NOMO-1 treated with DMSO at 0.1 percent for 48 hours (cell line): ENCODE measurements at regions not wholly inside any gene's neighbourhood (a gene's known extent, or its start where the extent isn't known, plus 50 kb on each side); places are given as distances from the start of the nearest gene placed in this dataset.

Experiments
- DNase-seq: peaks from one replicate; lab custom pipeline; 2025; ENCODE audit not compliant: unreplicated experiment; lab: John Stamatoyannopoulos, UW

DNA sequence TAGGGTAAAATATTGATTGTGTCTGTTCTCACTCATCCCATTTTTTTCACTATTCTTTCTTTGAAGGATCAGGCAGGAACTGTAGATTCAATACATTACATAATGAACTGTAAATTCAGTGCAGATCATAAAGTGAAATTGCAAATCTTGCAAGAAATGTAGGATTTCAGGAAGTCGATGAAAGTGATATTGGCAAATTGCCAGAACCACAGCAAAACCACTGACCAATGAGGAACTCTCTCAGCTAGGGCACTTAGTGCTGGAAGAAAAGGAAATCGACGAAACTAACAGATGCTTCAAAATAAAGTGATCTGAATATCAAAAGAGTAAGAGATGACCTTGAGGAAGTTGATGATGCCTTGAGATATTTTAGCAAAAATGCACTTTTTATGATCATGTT lies 157.6 kb downstream of the AACS start:
- peak; percentile 92 for DNase-seq

DNA sequence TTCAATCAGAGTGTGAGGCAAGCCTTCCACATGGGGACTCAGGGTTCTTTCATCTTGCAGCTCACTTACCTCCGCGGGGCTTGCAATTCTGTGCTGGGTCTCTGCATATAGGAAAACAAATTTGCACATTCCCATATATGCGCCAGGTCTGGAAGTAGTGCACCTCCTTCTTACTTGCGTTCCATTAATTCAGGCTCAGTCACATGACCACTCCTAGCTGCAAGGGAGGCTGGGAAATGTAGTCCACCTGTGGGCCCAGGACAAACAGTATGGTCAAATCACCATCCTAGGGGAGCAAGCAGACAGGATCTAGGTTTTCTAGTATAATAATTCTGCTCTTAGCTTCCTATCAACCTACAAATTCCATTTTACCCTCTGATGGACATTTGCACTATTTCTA lies 160.4 kb downstream of the AACS start:
- DNase-seq, result no peak

DNA sequence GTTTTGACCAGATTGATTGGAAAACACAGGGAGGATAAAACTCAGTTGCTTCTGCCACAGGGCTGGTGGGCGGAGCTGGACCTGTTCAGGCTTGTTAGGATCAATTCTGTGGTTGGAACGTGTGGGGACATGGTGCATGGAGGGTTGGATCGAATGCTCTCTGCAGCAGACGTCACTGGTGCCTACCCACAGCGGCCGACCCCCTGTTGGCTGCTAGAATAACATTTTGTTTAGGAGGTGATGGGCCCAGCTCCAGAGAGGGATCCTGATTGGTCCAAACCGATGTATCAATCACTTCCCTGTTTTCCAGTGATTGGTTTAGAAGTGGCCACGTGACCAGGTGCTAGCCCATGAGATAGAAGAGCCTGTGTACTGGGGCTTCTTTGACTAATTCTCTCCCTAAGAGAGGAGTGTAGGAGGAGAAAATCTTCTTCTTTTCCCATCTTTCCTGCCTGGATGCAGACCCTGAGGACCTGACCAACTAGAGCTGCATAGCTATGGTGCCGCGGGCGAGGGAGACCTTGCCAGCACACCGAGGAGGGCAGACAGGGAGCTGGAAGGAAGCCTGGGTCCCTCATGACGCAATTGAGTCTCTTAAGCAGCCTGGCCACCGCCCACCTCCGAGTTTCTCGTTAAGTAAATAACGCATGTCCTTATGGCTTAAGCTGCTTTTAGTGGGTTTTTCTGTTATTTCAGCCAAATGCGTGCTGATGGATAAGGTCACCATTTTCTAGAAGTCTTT lies 163.5 kb downstream of the AACS start:
- no peak for DNase-seq

DNA sequence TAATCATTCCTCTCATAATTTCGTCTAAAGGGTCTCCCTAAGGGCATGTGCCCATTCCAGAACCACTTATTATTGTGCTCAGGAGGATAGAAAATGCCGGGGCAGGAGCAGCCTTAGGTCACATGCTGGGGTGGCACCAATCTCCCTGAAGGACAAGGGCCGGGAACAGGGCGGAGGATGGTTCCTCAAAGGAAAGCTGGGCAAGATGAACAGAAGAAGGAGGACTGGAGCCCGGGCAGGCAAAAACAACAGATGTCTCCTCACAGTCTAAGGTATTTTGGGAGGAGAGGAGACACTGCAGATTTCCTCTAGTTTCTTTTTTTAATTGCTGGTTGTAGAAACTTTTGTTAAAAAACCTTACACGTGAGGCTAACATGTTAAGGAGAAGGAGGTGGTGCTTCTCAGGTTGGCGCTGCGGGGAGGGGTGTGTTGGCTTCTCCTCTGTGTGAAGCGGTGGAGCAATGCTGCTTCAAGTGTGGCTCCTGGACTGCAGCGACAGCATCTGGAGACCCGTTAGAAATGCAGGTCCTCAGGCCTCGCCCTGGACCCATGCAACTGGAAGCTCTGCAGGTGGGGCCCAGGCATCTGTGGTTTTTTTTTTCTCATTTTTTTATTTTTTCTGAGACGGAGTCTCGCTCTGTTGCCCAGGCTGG lies 164.8 kb downstream of the AACS start:
- no peak for DNase-seq

DNA sequence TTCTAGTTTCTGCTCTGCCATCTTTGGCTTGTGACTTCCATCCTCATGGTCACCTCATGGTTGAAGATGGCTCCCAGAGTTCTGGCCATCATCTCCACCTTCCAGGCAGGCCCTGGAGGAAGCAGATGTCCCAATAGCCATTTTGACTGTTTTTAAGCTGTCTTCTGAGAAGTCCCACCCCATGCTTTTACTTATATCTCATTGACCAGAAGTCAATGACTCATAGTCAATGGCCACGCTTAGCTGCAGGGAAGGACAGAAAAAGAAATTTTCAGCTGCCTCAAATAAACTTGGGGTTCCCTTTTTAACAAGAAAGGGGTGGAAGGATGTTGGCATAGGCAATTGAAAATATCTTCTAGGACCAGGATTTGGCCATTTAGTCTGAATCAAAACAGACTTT lies 168.1 kb downstream of the AACS start:
- DNase-seq, result no peak

DNA sequence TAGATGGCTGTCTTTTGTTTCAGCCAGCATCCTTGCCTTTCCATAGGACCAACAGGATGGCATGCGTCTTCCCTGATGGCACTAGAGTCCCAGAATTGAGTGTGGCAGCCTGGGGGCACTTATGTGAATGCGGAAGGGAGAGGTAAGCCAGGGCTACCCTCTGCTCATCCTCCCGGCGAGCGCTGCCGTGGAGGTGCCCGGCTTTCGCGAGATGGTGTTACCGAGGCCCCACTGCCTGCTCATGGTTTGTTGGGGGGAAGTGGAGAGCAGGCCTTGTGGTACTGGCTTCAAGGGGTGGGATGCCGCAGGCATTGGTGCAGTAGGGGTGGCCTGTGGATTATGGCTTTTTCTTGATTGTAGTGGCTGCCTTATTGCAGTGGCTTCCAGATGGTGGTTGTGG lies 174.3 kb downstream of the AACS start:
- DNase-seq, result no peak

DNA sequence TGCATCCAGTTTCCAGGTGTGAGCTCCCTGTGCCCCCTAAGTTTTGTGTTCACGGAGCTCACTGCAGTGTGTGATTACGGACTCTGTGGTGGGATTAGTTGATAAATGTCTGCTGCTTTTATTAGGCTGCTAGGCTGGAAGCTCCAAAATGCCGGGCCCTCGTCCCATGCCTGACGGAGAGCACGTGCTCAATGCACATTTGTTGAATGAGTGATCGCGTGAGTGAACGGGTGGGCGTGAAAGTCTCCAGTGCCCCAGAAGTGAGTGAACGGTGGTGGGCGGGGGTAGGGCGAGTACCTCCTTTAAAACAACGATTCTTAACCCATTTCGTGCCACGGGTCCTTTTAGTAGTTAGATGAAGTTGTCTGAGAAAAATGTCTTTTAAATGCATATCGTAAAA lies 175.5 kb downstream of the AACS start:
- DNase-seq, result no peak

DNA sequence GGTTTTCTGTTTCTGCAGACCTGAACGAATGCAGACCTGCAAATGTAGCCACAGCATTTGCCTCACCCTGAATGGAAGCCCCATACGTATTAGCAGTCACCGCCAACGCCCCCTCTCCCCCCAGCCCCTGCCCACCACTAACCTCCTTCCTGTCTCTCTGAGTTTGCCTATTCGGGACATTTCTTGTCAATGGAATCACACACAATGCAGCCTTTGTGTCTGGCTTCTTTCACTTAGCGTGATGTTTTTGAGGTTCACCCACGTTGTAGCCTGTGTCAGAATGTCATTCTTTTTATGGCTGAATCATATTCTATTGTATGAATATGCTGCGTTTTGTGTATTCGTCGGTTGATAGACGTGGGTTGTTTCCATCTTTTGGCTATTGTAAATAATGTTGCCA lies 178.6 kb downstream of the AACS start:
- no peak for DNase-seq

DNA sequence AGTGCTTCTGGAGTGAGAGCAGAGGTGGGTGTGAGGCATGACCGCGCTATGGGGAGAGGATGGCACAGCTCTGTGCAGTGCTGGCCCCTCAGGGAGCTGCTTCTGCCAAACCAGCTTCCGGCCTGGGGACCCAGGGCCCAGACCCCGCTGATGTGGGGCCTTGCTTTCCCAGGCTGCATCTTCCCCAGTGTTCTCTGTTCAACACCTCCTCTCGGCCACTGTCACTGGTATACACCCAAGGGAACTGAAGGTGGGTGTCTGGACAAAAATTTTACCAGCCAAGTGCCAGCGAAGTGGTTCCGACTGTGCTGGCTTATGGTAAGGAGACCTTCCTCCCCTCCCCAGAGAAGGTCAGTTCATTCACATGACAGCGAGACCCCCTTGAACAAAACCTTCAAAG lies 179.1 kb downstream of the AACS start:
- DNase-seq, result no peak

DNA sequence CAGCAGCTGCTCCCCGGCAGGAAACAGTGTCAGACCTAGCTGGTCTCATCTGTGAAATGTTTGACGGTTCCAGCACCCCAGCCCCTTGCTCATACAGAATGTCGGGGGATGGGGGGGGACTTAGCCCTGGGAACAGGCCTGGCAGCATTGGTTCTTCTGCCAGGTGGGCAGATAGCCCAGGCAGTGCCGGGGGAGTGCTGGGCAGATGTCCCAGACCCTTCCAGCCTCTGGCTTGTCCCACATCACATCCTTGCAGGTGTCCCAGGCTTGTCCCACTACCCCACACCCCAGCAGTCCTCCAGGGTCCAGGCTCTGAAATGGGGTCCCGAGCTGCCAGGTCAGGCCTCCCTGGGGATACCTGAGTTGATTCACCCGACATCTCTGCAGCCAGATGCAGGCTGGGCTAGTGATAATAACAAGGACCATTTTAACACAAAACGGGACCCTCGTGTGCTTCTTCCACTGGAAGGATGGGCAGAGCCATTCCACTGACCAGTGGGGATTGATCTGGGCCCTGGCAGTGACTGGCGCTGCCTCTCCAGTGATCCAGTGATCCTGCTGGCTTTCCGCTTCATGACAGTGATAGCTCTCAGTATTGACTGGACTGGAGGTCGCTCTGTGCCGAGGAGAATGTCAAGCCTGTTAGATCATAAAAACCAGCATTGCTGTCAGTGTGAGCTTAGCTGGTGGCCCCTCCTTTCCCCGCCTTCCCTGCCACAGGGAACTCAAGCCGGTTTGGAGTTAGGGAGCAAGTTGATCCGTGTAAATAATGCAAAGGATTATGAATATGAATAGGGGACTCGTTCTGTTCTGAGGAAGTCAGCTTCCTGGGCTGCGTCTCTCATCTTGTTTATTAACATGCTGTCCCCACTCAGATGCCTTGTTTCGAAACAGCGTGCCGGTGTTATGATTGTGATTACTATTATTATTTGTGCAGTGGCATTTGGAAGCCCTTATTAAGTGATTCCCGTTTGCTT lies 180.6 kb downstream of the AACS start:
- DNase-seq, result no peak

DNA sequence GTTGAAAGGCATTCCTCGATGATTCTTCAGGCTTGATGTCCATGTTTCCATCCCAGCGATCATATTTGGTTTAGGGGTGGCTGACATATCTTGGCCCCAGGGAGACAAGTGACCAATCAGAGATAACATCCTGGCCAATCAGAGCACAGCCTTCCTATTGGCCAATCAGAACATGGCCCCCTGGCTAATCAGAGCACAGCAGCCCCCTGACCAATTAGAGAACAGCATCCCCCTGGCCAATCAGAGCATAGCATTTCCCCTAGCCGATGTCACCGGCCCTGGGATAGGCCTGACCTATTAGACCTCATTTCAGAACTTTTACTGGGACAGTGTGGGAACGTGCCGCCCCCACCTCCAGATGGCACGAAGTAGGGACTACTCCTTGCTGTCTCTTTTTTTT lies 182.2 kb downstream of the AACS start:
- no peak for DNase-seq

DNA sequence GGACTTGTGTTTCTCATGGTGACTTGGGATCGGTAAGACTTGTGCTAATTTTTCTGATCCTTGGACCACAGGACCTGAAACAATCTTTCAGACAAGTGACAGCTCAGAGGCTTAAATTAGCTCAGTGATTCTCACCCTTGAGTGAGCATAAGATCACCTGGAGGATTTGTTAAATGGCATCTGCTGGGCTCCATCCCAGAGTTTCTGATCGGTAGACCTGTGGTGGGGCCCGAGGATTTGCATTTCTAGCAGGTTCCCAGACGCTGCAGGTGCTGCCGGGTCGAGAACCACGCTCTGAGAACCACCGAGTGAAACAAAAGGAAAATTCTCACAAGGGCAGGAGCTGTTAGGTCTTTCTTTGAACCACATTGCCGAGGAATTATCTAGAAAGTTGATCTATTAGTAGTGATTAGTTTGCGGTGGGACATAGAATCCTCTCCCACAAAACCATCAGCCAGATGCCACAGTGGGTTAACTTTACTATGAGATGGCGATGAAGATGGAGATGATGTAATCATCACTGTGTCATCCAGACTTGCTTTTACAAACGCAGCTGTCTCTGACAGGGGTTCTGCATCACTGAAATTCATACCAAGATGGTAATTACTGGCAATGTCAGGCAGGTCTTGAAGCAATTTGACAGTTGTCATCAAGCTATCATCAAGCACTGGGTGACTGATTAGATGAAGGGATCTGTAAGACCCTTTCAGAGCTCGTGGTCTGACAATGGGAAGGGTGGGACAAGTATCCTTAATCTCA lies 184.0 kb downstream of the AACS start:
- DNase-seq, result no peak

DNA sequence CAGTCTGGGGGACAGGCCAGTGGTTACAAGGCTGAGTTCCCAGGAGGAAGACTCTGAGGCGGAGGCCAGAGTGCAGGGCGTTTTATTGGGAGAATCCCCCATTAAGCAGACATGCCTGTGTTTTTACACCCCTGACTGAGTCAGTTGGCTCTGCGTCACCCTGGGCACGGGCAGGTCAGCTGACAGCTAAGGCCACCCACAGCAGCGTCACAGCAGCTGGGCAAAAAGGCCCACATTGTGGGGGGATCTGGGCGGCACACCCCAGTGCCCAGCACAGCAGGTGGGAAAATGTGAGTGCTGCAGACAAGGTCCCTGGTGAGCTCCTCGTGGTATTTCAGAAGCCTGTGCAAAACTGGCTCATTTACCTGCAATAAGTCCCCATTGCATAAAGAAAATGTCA lies 184.7 kb downstream of the AACS start:
- no peak for DNase-seq

DNA sequence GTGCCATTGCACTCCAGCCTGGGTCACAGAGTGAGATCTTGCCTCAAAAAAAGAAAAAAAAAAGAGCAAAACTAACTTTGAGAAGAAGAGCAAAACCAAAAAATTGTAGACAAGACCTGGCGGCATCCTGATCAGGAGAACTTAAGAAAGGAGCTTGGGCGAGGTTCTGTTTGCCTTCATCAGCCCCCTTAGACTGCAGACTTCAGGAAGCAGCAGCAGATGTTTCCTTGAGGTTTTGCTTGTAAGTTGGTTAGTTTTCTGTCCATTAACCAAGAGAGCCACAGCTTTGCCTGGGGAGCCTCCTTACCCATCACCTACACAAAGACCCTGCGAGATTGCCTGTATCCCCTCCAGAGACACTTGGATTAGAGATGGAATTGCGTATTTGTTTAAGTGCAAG lies 189.0 kb downstream of the AACS start:
- no peak for DNase-seq

DNA sequence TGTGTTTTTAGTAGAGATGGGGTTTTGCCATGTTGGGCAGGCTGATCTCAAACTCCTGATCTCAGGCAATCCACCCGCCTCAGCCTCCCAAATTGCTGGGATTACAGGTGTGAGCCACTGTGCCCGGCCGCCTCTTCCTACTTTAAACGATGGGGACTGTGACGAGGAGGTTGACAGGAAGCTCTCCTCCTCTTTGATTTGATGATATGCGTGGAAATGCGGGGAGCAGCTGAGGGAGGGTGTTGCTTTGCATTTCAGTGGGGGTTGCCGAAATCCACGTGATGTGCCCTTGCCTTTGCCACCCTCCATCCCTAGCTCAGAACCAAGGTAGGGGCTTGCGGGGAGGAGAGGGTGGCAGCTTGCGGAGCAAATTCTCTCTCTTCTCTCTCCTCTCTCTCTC lies 189.6 kb downstream of the AACS start:
- DNase-seq, result no peak

DNA sequence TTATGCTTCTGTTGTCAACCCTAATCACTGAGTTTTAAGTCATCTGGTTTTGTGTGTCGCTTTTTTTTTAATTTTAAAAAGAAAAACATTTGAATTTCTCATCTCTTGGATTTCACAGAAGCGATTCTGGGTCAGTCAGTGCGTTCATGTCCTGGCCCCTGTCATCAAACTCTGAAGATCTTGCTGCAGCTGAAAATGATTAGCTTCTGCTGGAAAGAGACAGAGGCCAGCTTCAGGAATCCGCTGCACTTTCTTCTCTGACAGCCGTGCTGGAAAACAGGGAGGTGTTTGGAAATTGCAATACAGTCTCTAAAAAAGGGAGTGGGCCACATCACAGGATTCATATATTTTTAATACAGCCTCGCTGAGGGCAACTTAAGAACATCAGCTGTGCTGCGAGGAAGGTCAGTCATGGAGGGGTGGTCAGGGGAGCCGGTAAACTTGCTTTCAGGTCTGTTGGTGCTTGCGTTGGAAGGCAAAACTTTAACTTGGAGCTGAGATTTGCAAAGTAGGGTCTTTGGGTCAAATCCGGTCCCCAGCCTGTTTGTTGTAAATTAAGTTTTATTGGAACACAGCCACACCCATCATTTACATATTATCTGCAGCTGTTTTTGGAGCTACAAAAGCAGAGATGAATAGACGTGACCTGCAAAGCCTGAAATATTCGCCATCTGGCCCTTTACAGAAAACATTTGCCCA lies 190.8 kb downstream of the AACS start:
- no peak for DNase-seq

DNA sequence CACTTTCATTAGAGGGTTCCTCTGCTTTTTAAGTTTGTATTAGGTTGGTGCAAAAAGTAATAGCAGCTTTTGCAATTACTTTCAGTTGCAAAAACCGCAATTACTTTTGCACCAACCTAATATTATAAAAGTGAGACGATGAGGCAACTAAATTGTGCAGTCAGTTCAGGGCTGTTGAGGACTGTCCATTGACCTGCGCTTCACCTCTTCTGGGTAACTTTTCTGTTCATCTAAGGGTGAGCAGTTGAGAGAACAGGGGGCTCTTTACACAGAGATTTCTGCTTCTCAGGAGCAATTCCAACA lies 191.3 kb downstream of the AACS start:
- DNase-seq, result no peak

DNA sequence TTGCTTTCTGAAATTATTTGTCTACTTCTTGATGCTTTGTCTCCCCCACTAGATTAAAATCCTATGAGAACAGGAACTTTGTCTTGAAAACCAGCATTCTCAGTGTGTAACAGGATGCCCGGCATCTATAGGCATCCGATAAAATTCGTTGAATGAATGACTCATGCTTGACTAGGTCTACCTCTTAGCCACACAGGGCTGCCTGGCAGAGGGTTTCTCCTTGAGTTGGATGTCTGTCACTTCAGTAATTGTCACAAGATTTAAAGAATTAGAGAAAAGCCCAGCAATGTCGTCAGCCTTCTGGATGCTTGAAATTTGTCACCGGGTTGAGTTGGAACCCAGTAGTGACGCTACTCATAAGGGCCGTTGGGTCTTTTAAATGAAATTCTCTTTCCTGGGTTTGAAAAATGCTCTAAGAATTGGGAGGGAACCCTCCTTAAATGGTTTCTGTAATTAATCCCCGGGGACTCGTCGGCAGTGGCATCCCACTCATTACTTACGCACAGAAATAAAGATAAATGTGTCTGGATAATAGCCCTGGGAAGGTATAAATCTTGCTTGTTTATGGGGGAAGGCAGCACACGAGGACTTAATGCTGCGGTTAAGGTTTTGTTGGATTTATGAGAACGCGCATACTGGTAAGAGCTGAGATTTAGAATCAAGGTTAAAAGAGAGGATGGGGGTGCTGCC lies 194.1 kb downstream of the AACS start:
- no peak for DNase-seq

DNA sequence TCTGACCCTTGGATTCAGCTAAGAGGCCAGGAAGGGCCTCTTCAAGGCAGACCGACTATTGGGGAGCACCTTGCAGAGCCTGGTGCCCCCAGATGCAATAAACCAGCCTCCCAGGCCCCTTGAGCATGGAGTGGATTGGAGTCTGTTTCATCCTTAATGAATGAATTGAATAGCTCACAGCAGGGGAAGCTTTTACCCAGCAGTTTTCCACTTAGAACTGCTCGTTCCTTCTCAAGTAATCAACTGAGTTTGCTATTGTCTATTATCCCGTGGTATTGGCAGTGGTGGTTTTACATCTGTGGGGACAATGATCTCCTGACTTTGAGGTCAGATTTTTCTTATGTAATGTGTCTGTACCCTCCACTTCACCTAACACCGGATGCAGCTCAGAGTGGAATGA lies 197.6 kb downstream of the AACS start:
- no peak for DNase-seq

DNA sequence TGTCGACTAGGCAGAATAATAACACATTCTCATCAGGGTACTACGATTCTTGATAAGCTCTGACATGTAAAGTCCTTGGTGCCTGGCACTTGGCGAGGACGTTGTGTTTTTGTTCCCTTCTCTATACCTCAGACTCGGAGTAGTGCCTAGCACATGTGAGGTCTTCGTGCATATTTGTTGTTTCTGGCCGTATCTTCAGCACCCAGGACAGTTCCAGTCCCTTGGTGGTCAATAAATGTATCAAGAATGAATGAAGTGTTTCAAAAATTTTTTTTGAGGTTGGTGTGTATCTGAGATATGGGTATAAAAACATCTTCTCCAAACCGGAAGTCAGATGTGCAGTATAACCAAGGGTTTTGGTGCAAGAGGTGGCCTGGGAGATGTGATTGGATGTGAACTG lies 198.2 kb downstream of the AACS start:
- DNase-seq, result no peak
